ENCODE measurements at regions not wholly inside any gene's neighbourhood (a gene's known extent, or its start where the extent isn't known, plus 50 kb on each side); places are given as distances from the start of the nearest gene placed in this dataset.

GRCh38 chr6:37569317-37569716, 69.6 kb upstream of the CCDC167 start:
- TF ChIP-seq CTCF (IDR thresholded peaks at IDR 0.05; ENCODE audit: poor library complexity) (no peak), EZH2 (IDR thresholded peaks at IDR 0.05; ENCODE audit: borderline replicate concordance) (no peak)
